Epithelial cell of prostate (primary cell): ENCODE measurements at regions not wholly inside any gene's neighbourhood (a gene's known extent, or its start where the extent isn't known, plus 50 kb on each side); places are given as distances from the start of the nearest gene placed in this dataset.

Experiments used
- DNase-seq: peaks from one replicate; pipeline ENCODE4 v3.0.0-alpha.2; 2011; ENCODE audit warnings: low read depth, low spot score
- H3K27ac ChIP-seq: fragments of 450-650 bp; 2 replicates; pipeline ENCODE4 v1.5.1; 2017; ENCODE audit warnings: mild to moderate bottlenecking

DNA sequence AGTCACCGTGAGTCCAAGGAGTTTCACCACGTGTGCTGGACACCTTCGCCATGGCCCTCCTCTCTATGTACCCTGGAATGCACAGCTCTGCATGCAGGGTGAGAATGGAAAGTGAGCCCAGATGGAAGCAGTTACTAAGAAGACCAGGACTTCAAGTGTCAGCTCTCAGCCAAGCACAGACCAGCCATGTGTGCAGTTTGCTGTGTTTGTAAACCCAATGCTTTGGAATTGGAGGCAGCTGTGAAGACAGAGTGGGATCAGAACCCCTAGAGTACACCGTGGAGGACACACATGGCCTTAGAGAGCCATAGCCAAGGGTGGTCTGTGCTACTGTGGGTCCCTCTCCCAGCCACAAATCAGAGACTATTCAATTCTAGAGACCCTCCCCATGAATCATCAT is 655.5 kb upstream of the ID2 start:
- DNase-seq = no peak
- H3K27ac ChIP-seq = no peak overlapping the region

DNA sequence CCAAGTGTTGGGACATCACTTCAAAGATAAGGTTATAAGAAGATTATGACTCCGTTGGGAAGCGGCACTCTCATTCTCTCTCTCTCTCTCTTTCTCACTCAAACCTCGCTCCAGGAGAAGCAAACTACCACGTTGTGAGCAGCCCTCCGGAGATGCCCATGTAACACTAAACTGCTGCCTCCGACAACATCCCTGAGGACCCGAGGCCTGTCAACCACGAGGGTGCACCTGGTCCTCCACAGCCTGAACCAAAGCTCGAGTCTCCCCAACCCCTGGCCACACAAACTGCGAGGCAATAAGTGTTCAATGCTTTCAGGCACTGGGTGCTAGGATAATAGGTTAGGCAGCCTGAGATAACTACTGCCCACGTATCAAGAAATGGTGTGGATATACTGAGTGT is 654.5 kb upstream of the ID2 start:
- no peak for DNase-seq
- no peak overlapping the region for H3K27ac ChIP-seq

DNA sequence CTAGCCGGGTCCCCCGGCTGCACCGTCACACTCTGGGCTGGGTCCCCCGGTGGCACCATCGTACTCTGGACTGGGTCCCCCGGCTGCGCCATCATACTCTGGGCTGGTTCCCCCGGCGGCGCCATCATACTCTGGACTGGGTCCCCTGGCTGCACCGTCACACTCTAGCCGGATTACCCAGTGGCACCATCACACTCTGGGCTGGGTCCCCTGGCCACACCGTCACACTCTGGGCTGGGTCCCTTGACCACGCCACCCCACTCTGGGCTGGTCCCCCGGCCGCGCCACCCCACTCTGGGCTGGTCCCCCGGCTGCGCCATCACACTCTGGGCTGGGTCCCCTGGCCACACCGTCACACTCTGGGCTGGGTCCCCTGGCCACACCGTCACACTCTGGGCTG is 653.8 kb upstream of the ID2 start:
- DNase-seq = no peak
- no peak overlapping the region for H3K27ac ChIP-seq

DNA sequence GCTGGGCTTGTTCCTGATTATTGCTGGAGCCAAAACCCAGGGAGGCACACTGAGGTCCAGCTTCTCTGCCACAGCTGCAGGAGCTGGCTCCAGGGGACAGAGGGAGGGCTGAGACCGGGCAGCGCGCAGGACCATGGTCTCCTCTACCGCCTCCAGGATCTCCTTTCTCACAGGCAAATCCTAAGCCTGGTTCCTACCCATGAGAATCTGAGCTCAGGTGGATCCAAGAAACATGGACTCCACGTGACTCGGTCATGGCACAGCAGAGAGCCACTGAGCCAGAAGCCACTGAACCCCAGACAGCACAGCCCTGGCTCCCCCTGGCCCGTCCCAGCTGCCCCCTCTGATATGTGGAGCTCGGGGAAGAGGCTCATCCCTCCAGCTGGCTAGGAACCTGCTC is 653.4 kb upstream of the ID2 start:
- DNase-seq = no peak
- no peak overlapping the region for H3K27ac ChIP-seq

DNA sequence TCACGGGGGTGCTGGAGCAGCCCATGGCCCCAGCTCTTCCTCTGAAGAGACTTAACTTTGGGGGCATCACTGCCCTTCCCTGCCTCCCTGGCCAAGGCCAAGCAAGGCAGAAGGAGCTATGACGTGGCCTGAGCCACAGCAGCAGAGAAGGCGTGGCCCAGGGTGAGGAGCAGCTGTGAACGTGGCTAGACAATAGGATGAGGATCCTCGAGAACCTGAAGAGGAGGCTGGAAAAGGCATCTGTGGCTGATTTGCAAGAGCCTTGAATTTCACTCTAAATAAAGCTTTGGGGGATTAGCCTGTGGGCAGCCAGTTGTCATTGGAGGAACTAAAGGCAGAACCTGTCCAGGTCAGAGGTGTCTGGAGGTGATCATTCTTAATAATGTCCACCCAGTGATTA is 652.9 kb upstream of the ID2 start:
- DNase-seq = no peak
- no peak overlapping the region for H3K27ac ChIP-seq

DNA sequence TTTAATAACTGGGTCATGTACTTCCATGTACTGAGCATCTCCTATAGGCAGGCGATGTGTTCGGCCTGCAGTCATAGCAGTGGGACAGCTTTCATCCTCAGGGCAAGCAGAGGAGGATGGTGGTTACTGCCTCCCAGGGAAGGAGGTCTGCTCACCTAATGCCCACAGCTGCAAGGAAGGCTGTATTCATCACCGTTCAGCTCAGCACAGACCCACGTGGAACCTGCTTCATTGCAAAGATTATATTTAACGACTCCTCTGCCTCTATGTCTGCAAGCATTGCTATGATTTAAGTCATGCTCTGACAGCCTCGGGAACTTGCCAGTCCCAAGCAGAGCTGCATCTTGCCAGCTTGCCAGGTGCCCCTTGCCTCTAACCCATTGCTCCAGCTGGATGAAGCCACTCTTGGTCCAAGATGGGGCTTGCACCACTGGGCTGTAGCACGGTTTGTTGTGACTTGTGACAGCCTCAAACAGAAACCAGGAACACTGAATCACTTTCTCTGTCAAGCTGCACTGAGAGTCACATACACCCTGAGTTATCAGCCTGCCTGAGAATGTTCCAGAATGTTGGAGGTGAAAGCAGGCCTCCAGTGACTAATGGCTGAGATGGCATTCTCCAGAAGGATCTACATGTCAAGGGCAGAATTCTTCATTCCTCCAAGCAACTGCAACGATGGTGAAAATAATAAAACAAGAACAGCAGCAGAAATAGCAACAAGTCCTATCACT is 651.1 kb upstream of the ID2 start:
- no peak overlapping the region for H3K27ac ChIP-seq
- no peak for DNase-seq

DNA sequence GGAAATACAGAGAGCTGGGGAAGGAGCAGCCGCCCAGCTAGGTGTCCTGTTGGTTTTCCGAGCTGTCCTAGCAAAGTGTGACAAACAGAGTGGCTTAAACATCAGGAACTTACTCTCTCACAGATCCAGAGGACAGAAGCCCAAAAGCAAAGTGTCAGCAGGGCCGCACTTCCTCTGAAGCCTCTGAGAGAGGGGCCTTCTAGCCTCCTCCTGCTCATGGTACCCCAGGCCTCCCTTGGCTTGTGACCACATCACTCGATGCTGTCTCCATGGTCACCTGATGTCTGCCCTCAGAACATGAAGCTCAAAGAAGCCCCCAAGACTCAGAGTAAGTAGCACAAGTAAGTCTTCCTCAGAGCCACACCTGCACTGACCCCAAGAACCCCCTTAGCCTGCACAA is 650.5 kb upstream of the ID2 start:
- DNase-seq = no peak

DNA sequence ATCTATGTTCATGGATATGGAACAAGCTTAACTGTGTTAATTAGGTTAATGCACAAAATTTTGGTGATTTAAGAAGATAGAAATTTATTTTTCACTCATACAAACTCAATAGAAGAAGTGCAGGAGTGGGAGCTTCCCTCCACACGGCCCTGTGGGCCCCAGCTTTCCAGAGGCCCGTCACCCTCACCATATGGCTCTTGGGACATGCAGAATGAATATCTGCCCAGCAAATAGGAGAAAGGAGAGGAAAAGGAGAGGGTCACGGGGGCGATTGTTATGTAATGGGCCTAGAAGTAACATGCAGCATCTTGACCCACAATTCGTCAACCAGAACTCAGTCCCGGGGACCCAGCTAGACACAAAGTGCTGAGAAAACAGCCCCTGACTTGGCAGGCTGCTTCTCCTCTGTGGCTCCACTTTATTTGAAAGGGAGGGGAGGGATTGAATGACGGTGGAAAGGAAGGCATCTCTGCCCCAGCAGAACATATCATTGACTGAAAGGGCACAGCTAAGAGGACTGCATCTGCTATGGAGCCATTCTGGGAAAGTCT is 648.2 kb upstream of the ID2 start:
- DNase-seq = no peak
- H3K27ac ChIP-seq = no peak overlapping the region

More for the DNA sequence above, 650.5 kb upstream of the ID2 start:
- no peak overlapping the region for H3K27ac ChIP-seq

DNA sequence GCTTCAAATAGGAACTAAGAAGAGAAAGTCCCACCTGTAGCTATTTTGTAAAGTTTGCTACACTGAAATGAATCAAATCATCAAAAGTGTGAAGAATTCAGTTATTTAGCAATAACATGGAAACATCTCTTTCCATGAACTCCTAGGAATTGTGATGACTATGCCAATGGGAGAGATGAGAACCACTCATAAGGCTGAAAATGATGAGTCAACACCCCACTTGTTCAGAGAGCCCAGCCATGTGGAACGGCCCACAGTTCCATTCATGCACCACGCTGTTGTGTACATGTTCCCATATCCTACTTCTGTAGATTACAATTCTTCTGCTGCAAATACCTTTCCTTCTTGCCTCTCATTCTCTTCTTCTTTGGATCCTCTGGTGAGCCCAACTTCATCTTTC is 645.5 kb upstream of the ID2 start:
- DNase-seq = no peak
- no peak overlapping the region for H3K27ac ChIP-seq

DNA sequence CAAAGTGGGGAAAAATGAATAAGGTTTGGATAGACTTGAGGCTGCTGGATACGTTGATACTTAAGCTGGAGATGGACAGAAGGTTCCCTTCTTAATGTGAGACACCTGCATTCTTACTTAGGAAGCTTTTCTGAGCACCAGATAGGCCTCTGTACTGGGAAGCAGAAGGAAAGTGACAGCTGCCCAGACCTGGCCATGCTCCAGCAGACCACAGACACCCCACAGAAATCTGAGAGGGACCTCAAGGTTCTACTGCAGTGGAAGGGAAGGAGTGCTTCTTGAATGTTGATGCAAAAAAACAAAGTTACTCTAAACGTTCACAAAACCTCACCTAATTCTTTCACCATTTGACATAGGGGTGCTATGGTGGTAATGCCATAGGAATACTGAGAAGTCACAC is 642.1 kb upstream of the ID2 start:
- no peak overlapping the region for H3K27ac ChIP-seq
- no peak for DNase-seq

DNA sequence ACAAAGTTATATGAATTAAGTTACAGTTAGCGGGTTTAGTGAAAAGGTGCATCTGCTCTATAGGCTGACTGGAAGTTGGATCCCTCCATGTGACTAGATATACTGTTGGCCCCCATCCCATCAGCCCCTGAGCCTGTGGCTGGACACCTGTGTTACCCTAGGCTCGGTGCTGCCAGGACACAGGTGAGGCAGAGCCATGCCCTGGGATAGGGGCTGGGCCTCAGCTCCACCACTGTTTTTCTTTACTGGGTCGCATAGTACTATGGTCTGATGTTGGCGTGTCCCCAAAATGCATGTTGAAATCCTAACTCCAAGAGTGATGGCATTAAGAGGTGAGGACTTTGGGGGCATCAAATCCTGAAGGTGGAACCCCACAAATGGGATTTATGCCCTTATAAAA is 638.6 kb upstream of the ID2 start:
- DNase-seq = no peak
- no peak overlapping the region for H3K27ac ChIP-seq

DNA sequence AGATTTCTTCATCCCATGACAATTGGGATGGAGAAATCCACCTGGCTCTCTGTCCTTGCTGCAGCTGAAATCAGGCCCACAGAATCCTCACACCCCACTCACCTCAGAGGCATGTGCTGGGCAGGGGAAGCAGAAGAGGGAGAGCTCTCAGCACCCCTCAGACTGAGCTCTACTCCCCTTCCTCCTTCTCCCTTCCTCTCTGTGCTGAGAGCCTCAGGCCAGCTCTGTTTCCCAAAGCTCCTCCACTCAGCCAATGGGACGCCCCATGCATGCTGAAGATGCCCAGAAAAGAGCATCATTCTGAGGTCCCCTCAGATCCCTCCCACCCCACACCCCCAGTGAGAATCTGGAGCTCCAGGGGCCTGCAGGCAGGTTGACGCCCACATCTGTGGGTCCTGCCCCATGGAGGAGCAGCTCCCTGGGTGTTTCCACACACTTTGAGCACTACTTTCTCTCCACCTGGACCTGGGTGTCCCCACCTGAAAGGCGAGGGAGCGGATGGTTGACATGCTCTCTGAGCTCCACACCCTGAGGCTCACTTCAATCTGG is 637.7 kb upstream of the ID2 start:
- H3K27ac ChIP-seq = no peak overlapping the region
- DNase-seq = no peak

DNA sequence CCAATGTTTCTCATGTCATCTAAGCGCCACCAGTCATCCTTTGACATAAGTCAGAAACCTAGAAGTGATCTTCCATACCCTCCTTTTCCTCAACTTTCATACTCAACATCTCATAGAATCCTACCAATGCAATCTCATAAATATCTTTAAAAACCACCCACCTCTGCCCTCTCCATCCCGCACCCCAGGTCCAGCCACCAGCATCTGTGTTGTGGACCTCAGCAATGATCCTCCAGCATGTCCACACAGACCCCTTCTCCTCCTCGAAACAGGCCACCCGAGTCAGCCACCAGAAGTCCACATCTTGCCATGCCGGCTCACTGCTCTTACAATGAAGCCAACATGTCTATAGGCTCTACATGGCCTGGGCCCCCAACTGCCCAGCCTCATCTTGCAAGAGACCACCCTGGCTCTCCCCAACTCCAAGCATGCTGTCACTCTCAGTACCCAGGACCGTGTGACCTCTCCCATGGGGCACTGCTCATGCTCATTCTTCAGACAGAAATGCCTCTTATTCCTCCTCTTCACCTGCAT is 636.7 kb upstream of the ID2 start:
- no peak for DNase-seq
- H3K27ac ChIP-seq = no peak overlapping the region

DNA sequence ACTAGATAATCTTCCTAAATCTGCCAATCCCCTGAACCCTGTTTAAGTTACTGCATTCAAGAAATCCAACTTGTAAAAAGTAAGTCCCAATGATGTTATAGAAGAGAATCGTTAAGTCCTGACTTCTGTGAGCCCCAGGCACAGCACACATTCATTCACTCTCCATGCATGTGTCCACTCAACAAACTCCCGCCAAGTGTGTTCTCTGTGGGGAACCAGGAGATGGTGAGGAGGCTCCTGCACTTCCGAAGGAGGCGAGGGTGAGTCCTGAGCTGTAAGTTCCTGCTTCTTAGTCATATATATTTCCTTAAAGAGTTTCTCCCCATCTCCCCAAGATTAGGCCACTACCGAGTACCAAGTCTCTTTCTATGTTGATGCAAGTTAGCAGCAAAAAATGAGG is 635.0 kb upstream of the ID2 start:
- H3K27ac ChIP-seq = no peak overlapping the region
- DNase-seq = no peak

DNA sequence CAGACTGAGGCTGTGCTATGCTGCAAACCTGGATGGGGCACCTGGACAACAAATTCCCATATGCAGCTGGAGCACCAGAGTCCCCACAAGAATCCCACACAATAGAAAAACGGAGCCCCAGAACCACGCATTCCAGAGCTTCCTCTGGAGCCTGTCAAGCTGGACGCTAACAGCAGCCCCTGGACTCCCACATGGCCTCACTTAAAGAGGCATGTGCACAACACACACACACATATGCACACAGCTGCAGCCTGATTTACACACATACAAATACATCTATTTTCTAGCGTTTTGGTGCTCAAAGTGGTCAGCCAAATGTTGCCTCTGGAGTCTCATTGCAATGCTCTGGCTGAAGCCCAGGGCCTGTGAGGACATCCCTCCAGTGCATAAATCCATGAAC is 632.7 kb upstream of the ID2 start:
- DNase-seq = no peak
- H3K27ac ChIP-seq = no peak overlapping the region

DNA sequence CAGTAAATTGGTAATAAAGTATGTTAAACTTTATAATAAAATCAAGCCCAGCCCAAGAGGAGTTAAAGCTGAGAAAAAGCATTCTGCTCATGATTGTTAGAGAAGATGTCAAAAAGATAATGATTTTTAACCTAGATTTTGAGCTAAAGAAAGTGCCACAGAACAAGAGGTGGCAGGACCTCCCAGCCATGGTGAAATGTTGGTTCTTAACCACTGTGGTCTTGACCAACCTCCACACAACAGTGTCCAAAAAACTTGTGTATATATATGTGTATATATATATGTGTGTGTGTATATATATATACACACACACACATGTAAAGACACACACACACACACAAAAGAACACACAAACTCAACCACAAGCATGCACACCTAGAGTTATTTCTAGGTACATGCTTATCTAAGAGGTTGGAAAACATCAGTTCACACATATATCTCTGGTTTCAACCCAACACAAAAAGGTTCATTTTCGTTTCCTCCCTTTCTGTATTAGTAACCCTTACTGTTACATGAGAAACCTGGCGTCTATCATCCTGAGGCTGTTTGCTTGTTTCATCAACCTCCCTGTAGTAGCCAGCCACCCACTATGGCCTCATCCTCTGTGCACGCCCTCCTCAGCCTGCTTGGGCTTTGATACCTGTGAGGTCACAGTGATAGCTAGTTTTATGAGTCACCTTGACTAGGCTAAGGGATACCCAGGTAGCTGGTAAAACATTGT is 631.8 kb upstream of the ID2 start:
- peak overlapping the region; percentile 46 for H3K27ac ChIP-seq
- DNase-seq = peak; percentile 18

DNA sequence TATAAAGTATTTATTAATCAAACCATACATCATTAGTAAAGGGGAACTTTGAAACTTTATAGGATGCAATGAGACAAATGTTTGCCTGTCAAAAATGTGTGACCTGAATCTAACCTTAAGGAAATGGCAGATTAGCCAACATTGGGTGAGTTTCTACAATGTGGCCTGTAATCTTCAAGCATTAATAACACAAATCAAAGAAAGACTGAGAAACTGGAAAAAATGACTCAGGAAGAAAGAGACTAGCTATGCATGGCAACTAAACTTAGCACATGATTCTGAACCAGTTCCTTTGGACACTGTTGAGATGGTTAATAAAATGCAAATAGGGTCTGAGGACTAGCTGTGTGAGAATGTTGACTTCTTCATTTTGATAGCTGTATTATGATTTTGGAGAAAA is 628.6 kb upstream of the ID2 start:
- no peak for DNase-seq
- no peak overlapping the region for H3K27ac ChIP-seq

DNA sequence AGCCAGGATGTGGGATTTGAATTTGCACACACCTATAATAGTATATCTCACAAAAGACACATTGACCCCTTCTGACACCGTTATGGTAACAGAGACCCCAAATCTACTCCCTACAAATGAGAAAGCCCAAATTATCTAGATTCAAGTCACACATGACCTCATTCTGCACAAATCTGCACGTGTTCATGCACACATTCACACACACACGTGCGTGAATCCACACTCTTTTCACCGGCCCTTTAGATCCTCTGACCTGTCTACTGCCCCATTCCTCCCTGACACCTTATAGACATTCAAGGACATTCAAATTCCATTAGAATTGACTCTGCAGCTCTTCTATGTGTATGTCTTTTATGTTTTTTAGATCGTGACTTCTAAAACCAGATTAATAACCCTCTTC is 627.8 kb upstream of the ID2 start:
- H3K27ac ChIP-seq = no peak overlapping the region
- no peak for DNase-seq

DNA sequence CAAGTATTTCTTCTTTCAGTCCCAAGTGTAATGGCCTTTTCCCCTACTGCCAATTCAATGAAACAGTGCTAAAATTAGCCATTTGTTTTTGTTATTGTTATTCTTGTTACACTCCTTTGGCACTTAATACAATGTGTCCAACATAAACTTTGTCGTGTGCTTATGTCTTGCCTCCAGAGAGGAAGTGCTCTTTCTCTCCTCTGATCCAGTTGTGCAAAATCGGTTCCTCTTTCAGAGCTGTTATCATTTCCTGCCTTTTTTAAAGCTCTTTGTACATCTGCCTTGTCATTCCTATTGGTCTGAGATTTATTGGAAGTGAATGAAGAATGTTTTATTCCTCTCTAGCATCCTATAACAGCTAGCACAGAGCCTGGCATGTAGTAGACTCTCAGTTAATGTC is 623.2 kb upstream of the ID2 start:
- DNase-seq = no peak
- no peak overlapping the region for H3K27ac ChIP-seq

DNA sequence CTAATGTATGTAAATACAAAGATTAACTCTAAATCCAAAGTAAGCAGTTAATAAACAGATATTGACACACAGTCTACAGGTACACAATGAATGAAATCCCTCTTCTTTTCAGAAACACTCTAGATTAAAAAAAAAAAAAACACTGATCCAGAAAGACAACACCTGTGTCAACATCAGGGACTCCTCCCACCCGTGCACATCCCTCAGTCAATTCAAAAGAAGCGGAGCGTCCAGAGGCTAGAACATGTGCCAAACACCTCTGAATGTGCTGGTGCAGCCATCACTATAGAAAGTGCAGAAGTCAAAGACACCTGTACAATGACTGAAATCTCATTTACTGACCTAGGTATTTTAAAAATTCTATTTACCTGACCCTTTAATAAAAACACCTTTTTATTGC is 622.6 kb upstream of the ID2 start:
- no peak for DNase-seq
- H3K27ac ChIP-seq = no peak overlapping the region

DNA sequence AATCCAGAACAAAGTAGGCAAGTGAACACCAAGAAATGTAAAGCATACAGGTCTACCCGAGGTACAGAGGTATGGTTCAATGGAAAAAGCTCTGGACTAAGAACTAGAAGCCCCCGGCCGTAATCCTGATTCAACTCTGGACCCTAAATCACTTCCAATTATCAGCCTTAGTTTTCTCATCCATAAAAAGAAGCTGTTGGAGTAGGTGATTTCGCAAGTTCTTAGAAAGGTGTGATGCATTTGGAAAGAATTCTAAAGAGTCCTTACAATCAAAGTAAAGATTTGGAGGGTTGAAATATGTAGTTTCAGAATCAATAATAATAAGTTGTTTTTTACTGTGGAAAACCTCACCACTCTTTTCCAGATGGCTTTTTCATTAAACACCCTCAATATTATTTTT is 622.1 kb upstream of the ID2 start:
- H3K27ac ChIP-seq = no peak overlapping the region
- no peak for DNase-seq
